ENCODE measurements at regions not wholly inside any gene's neighbourhood (a gene's known extent, or its start where the extent isn't known, plus 50 kb on each side); places are given as distances from the start of the nearest gene placed in this dataset.

DNA sequence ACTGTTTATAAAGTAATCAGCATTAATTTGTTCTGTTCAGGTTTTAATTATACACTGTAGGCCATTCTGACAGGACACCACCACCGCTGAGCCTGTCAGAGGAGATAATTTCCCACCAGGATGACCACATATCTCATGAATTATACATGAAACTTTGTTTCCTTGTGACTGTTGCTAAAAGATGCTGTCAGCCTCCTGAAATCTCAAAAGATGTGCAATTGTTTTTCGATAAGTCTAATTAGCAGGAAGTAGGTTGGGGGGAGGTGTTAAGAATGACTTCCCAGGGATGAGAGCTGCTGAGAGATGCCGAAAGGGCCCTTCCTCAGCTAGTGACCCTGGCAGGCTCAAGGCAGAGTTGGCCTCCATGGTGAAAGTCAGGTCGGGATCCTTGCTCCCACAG is 485.4 kb downstream of the SOX6 start:
- TF ChIP-seq, protein P1, sequence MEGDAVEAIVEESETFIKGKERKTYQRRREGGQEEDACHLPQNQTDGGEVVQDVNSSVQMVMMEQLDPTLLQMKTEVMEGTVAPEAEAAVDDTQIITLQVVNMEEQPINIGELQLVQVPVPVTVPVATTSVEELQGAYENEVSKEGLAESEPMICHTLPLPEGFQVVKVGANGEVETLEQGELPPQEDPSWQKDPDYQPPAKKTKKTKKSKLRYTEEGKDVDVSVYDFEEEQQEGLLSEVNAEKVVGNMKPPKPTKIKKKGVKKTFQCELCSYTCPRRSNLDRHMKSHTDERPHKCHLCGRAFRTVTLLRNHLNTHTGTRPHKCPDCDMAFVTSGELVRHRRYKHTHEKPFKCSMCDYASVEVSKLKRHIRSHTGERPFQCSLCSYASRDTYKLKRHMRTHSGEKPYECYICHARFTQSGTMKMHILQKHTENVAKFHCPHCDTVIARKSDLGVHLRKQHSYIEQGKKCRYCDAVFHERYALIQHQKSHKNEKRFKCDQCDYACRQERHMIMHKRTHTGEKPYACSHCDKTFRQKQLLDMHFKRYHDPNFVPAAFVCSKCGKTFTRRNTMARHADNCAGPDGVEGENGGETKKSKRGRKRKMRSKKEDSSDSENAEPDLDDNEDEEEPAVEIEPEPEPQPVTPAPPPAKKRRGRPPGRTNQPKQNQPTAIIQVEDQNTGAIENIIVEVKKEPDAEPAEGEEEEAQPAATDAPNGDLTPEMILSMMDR (IDR thresholded peaks at IDR 0.05): no peak
- no peak for TF ChIP-seq POLR2AphosphoS5 (IDR thresholded peaks at IDR 0.05)
